GM19328 (cell line): ENCODE measurements at regions not wholly inside any gene's neighbourhood (a gene's known extent, or its start where the extent isn't known, plus 50 kb on each side); places are given as distances from the start of the nearest gene placed in this dataset.

Experiments
- ATAC-seq: cut with Tn5 transposase; IDR thresholded peaks from one replicate; pipeline ENCODE4 v1.9.1; 2021; ENCODE audit warnings: mild to moderate bottlenecking, moderate library complexity; ENCODE audit not compliant: unreplicated experiment

GRCh38 chr16:16867973-16868372, 489.0 kb downstream of the NPIPA7 start:
- no peak for ATAC-seq

GRCh38 chr16:16868727-16869126, 489.8 kb downstream of the NPIPA7 start:
- ATAC-seq = no peak

GRCh38 chr16:16869746-16870145, 490.8 kb downstream of the NPIPA7 start:
- ATAC-seq = no peak

- no peak for ATAC-seq
These were observed 492.3 kb downstream of the NPIPA7 start for GRCh38 chr16:16871196-16871595.

GRCh38 chr16:16877061-16877460, 498.1 kb downstream of the NPIPA7 start:
- ATAC-seq = no peak

GRCh38 chr16:16879567-16880251, 500.8 kb downstream of the NPIPA7 start:
- no peak for ATAC-seq

- no peak for ATAC-seq
These were observed 502.9 kb downstream of the NPIPA7 start for GRCh38 chr16:16881814-16882213.

GRCh38 chr16:16882766-16883165, 503.8 kb downstream of the NPIPA7 start:
- ATAC-seq = no peak

GRCh38 chr16:16884451-16884850, 505.5 kb downstream of the NPIPA7 start:
- no peak for ATAC-seq

GRCh38 chr16:16887193-16887592, 508.3 kb downstream of the NPIPA7 start:
- ATAC-seq = no peak

GRCh38 chr16:16890964-16891363, 512.0 kb downstream of the NPIPA7 start:
- no peak for ATAC-seq

GRCh38 chr16:16904601-16905000, 525.7 kb downstream of the NPIPA7 start:
- ATAC-seq = no peak

GRCh38 chr16:16905850-16906249, 526.9 kb downstream of the NPIPA7 start:
- ATAC-seq = no peak

GRCh38 chr16:16907089-16907488, 528.1 kb downstream of the NPIPA7 start:
- ATAC-seq = no peak

- no peak for ATAC-seq
These were observed 529.1 kb downstream of the NPIPA7 start for GRCh38 chr16:16908077-16908476.

GRCh38 chr16:16909126-16909525, 530.2 kb downstream of the NPIPA7 start:
- ATAC-seq = no peak

GRCh38 chr16:16910666-16911065, 531.7 kb downstream of the NPIPA7 start:
- no peak for ATAC-seq

- no peak for ATAC-seq
These were observed 536.8 kb downstream of the NPIPA7 start for GRCh38 chr16:16915771-16916170.

- ATAC-seq = no peak
These were observed 538.3 kb downstream of the NPIPA7 start for GRCh38 chr16:16917191-16917785.

GRCh38 chr16:16923479-16923878, 544.5 kb downstream of the NPIPA7 start:
- ATAC-seq = no peak

GRCh38 chr16:16924613-16925012, 545.7 kb downstream of the NPIPA7 start:
- no peak for ATAC-seq

- no peak for ATAC-seq
These were observed 545.3 kb downstream of the XYLT1 start for GRCh38 chr16:16925432-16925831.
